Nephron (organoid): ENCODE measurements at regions not wholly inside any gene's neighbourhood (a gene's known extent, or its start where the extent isn't known, plus 50 kb on each side); places are given as distances from the start of the nearest gene placed in this dataset.
"Not testable (repeated sequence)": the region's sequence is repeated elsewhere in the genome, so short reads cannot be mapped to it uniquely, and the experiment has no call there.

ENCODE experiments used
- H3K27ac Mint-ChIP-seq, 3 experiments: 2 replicates each; pipeline ENCODE4 v1.8.0; 2020; ENCODE audit warnings: mixed read lengths in 3 of 3, mild to moderate bottlenecking in 2 of 3, moderate library complexity in 1 of 3
- H3K27me3 Mint-ChIP-seq: 2 replicates; pipeline ENCODE4 v1.8.0; 2021; ENCODE audit warnings: low read depth, mild to moderate bottlenecking, moderate library complexity, mixed read lengths
- H3K36me3 Mint-ChIP-seq: 2 replicates; pipeline ENCODE4 v1.8.0; 2020; ENCODE audit warnings: low read depth, mixed read lengths
- H3K4me1 Mint-ChIP-seq: 2 replicates; pipeline ENCODE4 v1.8.0; 2020; ENCODE audit warnings: mixed read lengths
- H3K4me3 Mint-ChIP-seq, 3 experiments: 2 replicates each; pipeline ENCODE4 v1.8.0; 2020; ENCODE audit warnings: mild to moderate bottlenecking in 3 of 3, mixed read lengths in 3 of 3, moderate library complexity in 2 of 3
- H3K9me3 Mint-ChIP-seq: 2 replicates; pipeline ENCODE4 v1.8.0; 2020; ENCODE audit warnings: mixed read lengths

- H3K36me3 Mint-ChIP-seq, H3K4me1 Mint-ChIP-seq, H3K27me3 Mint-ChIP-seq, H3K27ac Mint-ChIP-seq, H3K4me3 Mint-ChIP-seq: not testable (repeated sequence)
- H3K9me3 Mint-ChIP-seq: peaks cover 22% of the 10 kb centered on the region
Observed at GRCh38 chr2:91503572-91503958, 2812.1 kb downstream of the RPIA start.

- H3K4me1 Mint-ChIP-seq, H3K4me3 Mint-ChIP-seq, H3K36me3 Mint-ChIP-seq, H3K27me3 Mint-ChIP-seq, H3K27ac Mint-ChIP-seq: not testable (repeated sequence)
- H3K9me3 Mint-ChIP-seq: peaks cover 19% of the 10 kb centered on the region
Observed at GRCh38 chr2:91503959-91504741, 2812.7 kb downstream of the RPIA start.

GRCh38 chr2:91508816-91509215 is 2817.3 kb downstream of the RPIA start:
- H3K27ac Mint-ChIP-seq, H3K27me3 Mint-ChIP-seq, H3K4me1 Mint-ChIP-seq, H3K9me3 Mint-ChIP-seq, H3K4me3 Mint-ChIP-seq, H3K36me3 Mint-ChIP-seq: not testable (repeated sequence)

GRCh38 chr2:91509276-91509675 is 2817.8 kb downstream of the RPIA start:
- not testable (repeated sequence) for H3K36me3 Mint-ChIP-seq, H3K4me3 Mint-ChIP-seq, H3K4me1 Mint-ChIP-seq, H3K27me3 Mint-ChIP-seq, H3K9me3 Mint-ChIP-seq, H3K27ac Mint-ChIP-seq

GRCh38 chr2:91511166-91511565 is 2819.7 kb downstream of the RPIA start:
- H3K27me3 Mint-ChIP-seq, H3K4me3 Mint-ChIP-seq, H3K27ac Mint-ChIP-seq, H3K36me3 Mint-ChIP-seq, H3K9me3 Mint-ChIP-seq, H3K4me1 Mint-ChIP-seq: not testable (repeated sequence)

- not testable (repeated sequence) for H3K36me3 Mint-ChIP-seq, H3K4me3 Mint-ChIP-seq, H3K27me3 Mint-ChIP-seq, H3K27ac Mint-ChIP-seq, H3K4me1 Mint-ChIP-seq, H3K9me3 Mint-ChIP-seq
Observed at GRCh38 chr2:91515966-91516365, 2824.5 kb downstream of the RPIA start.

- H3K4me3 Mint-ChIP-seq, H3K9me3 Mint-ChIP-seq, H3K4me1 Mint-ChIP-seq, H3K27ac Mint-ChIP-seq, H3K36me3 Mint-ChIP-seq, H3K27me3 Mint-ChIP-seq: not testable (repeated sequence)
Observed at GRCh38 chr2:91516669-91517068, 2825.2 kb downstream of the RPIA start.

- not testable (repeated sequence) for H3K27ac Mint-ChIP-seq, H3K4me3 Mint-ChIP-seq, H3K4me1 Mint-ChIP-seq, H3K27me3 Mint-ChIP-seq, H3K9me3 Mint-ChIP-seq, H3K36me3 Mint-ChIP-seq
Observed at GRCh38 chr2:91517846-91518245, 2826.4 kb downstream of the RPIA start.

- not testable (repeated sequence) for H3K9me3 Mint-ChIP-seq, H3K36me3 Mint-ChIP-seq, H3K4me3 Mint-ChIP-seq, H3K27me3 Mint-ChIP-seq, H3K27ac Mint-ChIP-seq, H3K4me1 Mint-ChIP-seq
Observed at GRCh38 chr2:91518361-91518981, 2827.0 kb downstream of the RPIA start.

GRCh38 chr2:91519359-91519758 is 2827.9 kb downstream of the RPIA start:
- not testable (repeated sequence) for H3K27me3 Mint-ChIP-seq, H3K4me1 Mint-ChIP-seq, H3K4me3 Mint-ChIP-seq, H3K27ac Mint-ChIP-seq, H3K9me3 Mint-ChIP-seq, H3K36me3 Mint-ChIP-seq

GRCh38 chr2:91519914-91520313 is 2828.4 kb downstream of the RPIA start:
- H3K4me1 Mint-ChIP-seq, H3K27ac Mint-ChIP-seq, H3K4me3 Mint-ChIP-seq, H3K27me3 Mint-ChIP-seq, H3K36me3 Mint-ChIP-seq, H3K9me3 Mint-ChIP-seq: not testable (repeated sequence)

- H3K27me3 Mint-ChIP-seq, H3K9me3 Mint-ChIP-seq, H3K36me3 Mint-ChIP-seq, H3K4me1 Mint-ChIP-seq, H3K4me3 Mint-ChIP-seq, H3K27ac Mint-ChIP-seq: not testable (repeated sequence)
Observed at GRCh38 chr2:91520523-91520922, 2829.1 kb downstream of the RPIA start.

GRCh38 chr2:91520972-91521535 is 2829.6 kb downstream of the RPIA start:
- H3K4me3 Mint-ChIP-seq, H3K27me3 Mint-ChIP-seq, H3K4me1 Mint-ChIP-seq, H3K36me3 Mint-ChIP-seq, H3K27ac Mint-ChIP-seq, H3K9me3 Mint-ChIP-seq: not testable (repeated sequence)

- not testable (repeated sequence) for H3K4me3 Mint-ChIP-seq, H3K36me3 Mint-ChIP-seq, H3K27me3 Mint-ChIP-seq, H3K27ac Mint-ChIP-seq, H3K9me3 Mint-ChIP-seq, H3K4me1 Mint-ChIP-seq
Observed at GRCh38 chr2:91521944-91522343, 2830.5 kb downstream of the RPIA start.

GRCh38 chr2:91522877-91523276 is 2831.4 kb downstream of the RPIA start:
- H3K4me1 Mint-ChIP-seq, H3K9me3 Mint-ChIP-seq, H3K27ac Mint-ChIP-seq, H3K27me3 Mint-ChIP-seq, H3K4me3 Mint-ChIP-seq, H3K36me3 Mint-ChIP-seq: not testable (repeated sequence)

GRCh38 chr2:91523751-91524150 is 2832.3 kb downstream of the RPIA start:
- not testable (repeated sequence) for H3K36me3 Mint-ChIP-seq, H3K4me3 Mint-ChIP-seq, H3K27me3 Mint-ChIP-seq, H3K27ac Mint-ChIP-seq, H3K9me3 Mint-ChIP-seq, H3K4me1 Mint-ChIP-seq
